ENCODE measurements at regions not wholly inside any gene's neighbourhood (a gene's known extent, or its start where the extent isn't known, plus 50 kb on each side); places are given as distances from the start of the nearest gene placed in this dataset.

GRCh38 chr1:88139633-88140032 is 544.4 kb upstream of the PKN2 start:
- DNase-seq = no peak
- no peak overlapping the region for H3K27ac ChIP-seq
- H3K4me1 ChIP-seq = no peaks in the 10 kb centered on the region
- intact Hi-C loops (cut with DNase I; ENCODE audit: low total_unique reads) = no loop called here
- no peaks in the 10 kb centered on the region for H3K9me3 ChIP-seq
- no peaks in the 10 kb centered on the region for H3K36me3 ChIP-seq
- in situ Hi-C loops (cut with MboI; ENCODE audit: low sequenced_read_pairs in 4 of 4) = no loop called here
- ATAC-seq = no peak
- no peaks in the 10 kb centered on the region for H3K27me3 ChIP-seq
- TF ChIP-seq CTCF (IDR thresholded peaks at IDR 0.05 in 4 of 5, conservative IDR thresholded peaks at IDR 0.05 in 1 of 5) = no peak
- TF ChIP-seq POLR2A (IDR thresholded peaks at IDR 0.05) = no peak
- no peak overlapping the region for H3K4me3 ChIP-seq

GRCh38 chr1:88140325-88140724 is 543.7 kb upstream of the PKN2 start:
- DNase-seq (no peak), ATAC-seq (no peak)
- intact Hi-C loops (cut with DNase I; ENCODE audit: low total_unique reads) = no loop called here
- H3K27ac ChIP-seq = no peak overlapping the region
- H3K4me1 ChIP-seq = no peaks in the 10 kb centered on the region
- H3K9me3 ChIP-seq = no peaks in the 10 kb centered on the region
- in situ Hi-C loops (cut with MboI; ENCODE audit: low sequenced_read_pairs in 4 of 4) = no loop called here
- H3K27me3 ChIP-seq = no peaks in the 10 kb centered on the region
- no peaks in the 10 kb centered on the region for H3K36me3 ChIP-seq
- no peak overlapping the region for H3K4me3 ChIP-seq
- no peak for TF ChIP-seq CTCF (IDR thresholded peaks at IDR 0.05 in 4 of 5, conservative IDR thresholded peaks at IDR 0.05 in 1 of 5)
- TF ChIP-seq POLR2A (IDR thresholded peaks at IDR 0.05) = no peak

GRCh38 chr1:88141499-88142074 is 542.5 kb upstream of the PKN2 start:
- in situ Hi-C loops (cut with MboI; ENCODE audit: low sequenced_read_pairs in 4 of 4) = no loop called here

GRCh38 chr1:88145752-88146151 is 538.3 kb upstream of the PKN2 start:
- intact Hi-C loops (cut with DNase I; ENCODE audit: low total_unique reads) (no loop called here), in situ Hi-C loops (cut with MboI; ENCODE audit: low sequenced_read_pairs in 4 of 4) (no loop called here)
- Histone ChIP-seq H3K36me3 (no peaks in the 10 kb centered on the region), H3K9me3 (no peaks in the 10 kb centered on the region), H3K4me1 (no peaks in the 10 kb centered on the region), H3K27ac (no peak overlapping the region), H3K27me3 (no peaks in the 10 kb centered on the region), H3K4me3 (no peak overlapping the region)
- DNase-seq = no peak
- no peak for ATAC-seq
- TF ChIP-seq POLR2A (IDR thresholded peaks at IDR 0.05) = no peak
- TF ChIP-seq CTCF (IDR thresholded peaks at IDR 0.05 in 4 of 5, conservative IDR thresholded peaks at IDR 0.05 in 1 of 5) = no peak

More at GRCh38 chr1:88141499-88142074, 542.5 kb upstream of the PKN2 start:
- H3K27me3 ChIP-seq = no peaks in the 10 kb centered on the region
- H3K4me3 ChIP-seq = no peak overlapping the region
- TF ChIP-seq POLR2A (IDR thresholded peaks at IDR 0.05) (no peak), CTCF (IDR thresholded peaks at IDR 0.05 in 4 of 5, conservative IDR thresholded peaks at IDR 0.05 in 1 of 5) (no peak)
- H3K36me3 ChIP-seq = no peaks in the 10 kb centered on the region
- H3K27ac ChIP-seq = no peak overlapping the region
- no peaks in the 10 kb centered on the region for H3K4me1 ChIP-seq
- DNase-seq = no peak
- intact Hi-C loops (cut with DNase I; ENCODE audit: low total_unique reads) = no loop called here
- ATAC-seq = no peak
- no peaks in the 10 kb centered on the region for H3K9me3 ChIP-seq

GRCh38 chr1:88149686-88150085 is 534.4 kb upstream of the PKN2 start:
- no peak overlapping the region for H3K4me3 ChIP-seq
- no peak for ATAC-seq
- H3K27ac ChIP-seq = no peak overlapping the region
- no peaks in the 10 kb centered on the region for H3K27me3 ChIP-seq
- in situ Hi-C loops (cut with MboI; ENCODE audit: low sequenced_read_pairs in 4 of 4) = no loop called here
- no peak for TF ChIP-seq CTCF (IDR thresholded peaks at IDR 0.05 in 4 of 5, conservative IDR thresholded peaks at IDR 0.05 in 1 of 5)
- TF ChIP-seq POLR2A (IDR thresholded peaks at IDR 0.05) = no peak
- DNase-seq = no peak
- H3K36me3 ChIP-seq = no peaks in the 10 kb centered on the region
- intact Hi-C loops (cut with DNase I; ENCODE audit: low total_unique reads) = no loop called here
- H3K4me1 ChIP-seq = no peaks in the 10 kb centered on the region
- H3K9me3 ChIP-seq = no peaks in the 10 kb centered on the region

All from gastrocnemius medialis (tissue), 4 donors.